Mesothelial cell of epicardium (in vitro differentiated cells): ENCODE measurements at regions not wholly inside any gene's neighbourhood (a gene's known extent, or its start where the extent isn't known, plus 50 kb on each side); places are given as distances from the start of the nearest gene placed in this dataset.
"Not testable (repeated sequence)": the region's sequence is repeated elsewhere in the genome, so short reads cannot be mapped to it uniquely, and the experiment has no call there.

Experiments
- DNase-seq, 2 experiments: peaks; one replicate each; pipeline ENCODE4 v3.0.0; 2021; ENCODE audit warnings: low spot score in 2 of 2; ENCODE audit not compliant: unreplicated experiment in 2 of 2
- H3K27ac Mint-ChIP-seq: 2 replicates; pipeline ENCODE4 v1.8.0; 2021; ENCODE audit warnings: mixed read lengths
- H3K27me3 Mint-ChIP-seq: 2 replicates; pipeline ENCODE4 v1.8.0; 2021; ENCODE audit warnings: low read depth, mixed read lengths
- H3K36me3 Mint-ChIP-seq: 2 replicates; pipeline ENCODE4 v1.8.0; 2021; ENCODE audit warnings: mixed read lengths
- H3K4me1 Mint-ChIP-seq: 2 replicates; pipeline ENCODE4 v1.8.0; 2021; ENCODE audit warnings: mixed read lengths
- H3K4me3 Mint-ChIP-seq: 2 replicates; pipeline ENCODE4 v1.8.0; 2021; ENCODE audit warnings: mild to moderate bottlenecking, moderate library complexity, mixed read lengths
- H3K9me3 Mint-ChIP-seq: 2 replicates; pipeline ENCODE4 v1.8.0; 2021; ENCODE audit warnings: mixed read lengths
- TF ChIP-seq, protein P1 (sequence below): fragments of 200-600 bp; sonication (generic); IDR thresholded peaks from one replicate; pipeline ENCODE4 v1.5.0; 2021; ENCODE audit warnings: antibody characterized with exemption; ENCODE audit not compliant: unreplicated experiment

GRCh38 chr21:15295875-15296274 is 231.1 kb upstream of the NRIP1 start:
- TF ChIP-seq, protein P1, sequence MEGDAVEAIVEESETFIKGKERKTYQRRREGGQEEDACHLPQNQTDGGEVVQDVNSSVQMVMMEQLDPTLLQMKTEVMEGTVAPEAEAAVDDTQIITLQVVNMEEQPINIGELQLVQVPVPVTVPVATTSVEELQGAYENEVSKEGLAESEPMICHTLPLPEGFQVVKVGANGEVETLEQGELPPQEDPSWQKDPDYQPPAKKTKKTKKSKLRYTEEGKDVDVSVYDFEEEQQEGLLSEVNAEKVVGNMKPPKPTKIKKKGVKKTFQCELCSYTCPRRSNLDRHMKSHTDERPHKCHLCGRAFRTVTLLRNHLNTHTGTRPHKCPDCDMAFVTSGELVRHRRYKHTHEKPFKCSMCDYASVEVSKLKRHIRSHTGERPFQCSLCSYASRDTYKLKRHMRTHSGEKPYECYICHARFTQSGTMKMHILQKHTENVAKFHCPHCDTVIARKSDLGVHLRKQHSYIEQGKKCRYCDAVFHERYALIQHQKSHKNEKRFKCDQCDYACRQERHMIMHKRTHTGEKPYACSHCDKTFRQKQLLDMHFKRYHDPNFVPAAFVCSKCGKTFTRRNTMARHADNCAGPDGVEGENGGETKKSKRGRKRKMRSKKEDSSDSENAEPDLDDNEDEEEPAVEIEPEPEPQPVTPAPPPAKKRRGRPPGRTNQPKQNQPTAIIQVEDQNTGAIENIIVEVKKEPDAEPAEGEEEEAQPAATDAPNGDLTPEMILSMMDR = no peak
- no peak overlapping the region for H3K4me3 Mint-ChIP-seq

DNA sequence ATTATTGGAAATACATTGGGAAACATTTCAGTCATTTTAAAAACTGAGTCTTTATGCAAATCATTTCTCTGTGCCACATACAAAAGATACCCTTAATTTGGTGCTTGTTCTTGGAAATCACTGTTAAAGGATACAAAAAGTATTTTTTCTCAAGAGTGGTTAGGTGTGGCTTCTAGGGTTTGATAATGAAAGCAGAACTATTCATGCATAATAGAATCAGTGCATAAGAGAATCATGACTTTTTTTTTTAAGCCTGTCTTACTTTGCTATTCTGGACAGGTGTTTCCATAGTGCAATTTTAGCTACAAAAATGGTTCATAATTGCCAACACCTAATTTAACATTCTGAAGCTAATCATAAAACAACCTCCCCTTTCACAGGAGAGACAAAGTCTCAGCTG is 233.0 kb upstream of the NRIP1 start:
- TF ChIP-seq, protein P1 = no peak
- peaks cover 15% of the 10 kb centered on the region for H3K9me3 Mint-ChIP-seq
- no peak overlapping the region for H3K4me3 Mint-ChIP-seq
- H3K36me3 Mint-ChIP-seq = peaks cover 3% of the 10 kb centered on the region
- H3K27me3 Mint-ChIP-seq = no peaks in the 10 kb centered on the region
- H3K27ac Mint-ChIP-seq = no peak overlapping the region
- no peak for DNase-seq
- H3K4me1 Mint-ChIP-seq = peaks cover 13% of the 10 kb centered on the region

More at GRCh38 chr21:15295875-15296274, 231.1 kb upstream of the NRIP1 start:
- no peak for DNase-seq
- H3K27ac Mint-ChIP-seq = no peak overlapping the region
- peaks cover 3% of the 10 kb centered on the region for H3K9me3 Mint-ChIP-seq
- H3K27me3 Mint-ChIP-seq = no peaks in the 10 kb centered on the region
- H3K4me1 Mint-ChIP-seq = peaks cover 32% of the 10 kb centered on the region
- no peaks in the 10 kb centered on the region for H3K36me3 Mint-ChIP-seq

DNA sequence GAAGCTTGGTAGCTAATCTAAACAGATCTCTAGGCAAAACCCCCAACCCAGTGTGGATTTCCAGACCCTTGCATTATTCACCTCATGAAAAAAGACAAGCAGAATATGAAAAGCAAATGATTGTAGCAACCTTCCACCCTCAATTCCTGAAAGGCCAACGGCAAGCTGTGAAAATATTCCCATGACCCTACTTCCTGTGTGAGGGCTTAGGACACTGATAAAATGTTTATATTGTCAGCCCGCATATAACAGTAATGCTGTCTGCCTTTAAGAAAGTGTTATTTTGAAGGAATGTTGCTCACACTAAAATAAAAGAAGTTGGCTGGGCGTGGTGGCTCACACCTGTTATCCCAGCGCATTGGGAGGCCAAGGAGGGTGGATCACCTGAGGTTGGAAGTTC is 233.5 kb upstream of the NRIP1 start:
- peaks cover 3% of the 10 kb centered on the region for H3K36me3 Mint-ChIP-seq
- H3K4me3 Mint-ChIP-seq = no peak overlapping the region
- peaks cover 8% of the 10 kb centered on the region for H3K4me1 Mint-ChIP-seq
- H3K27ac Mint-ChIP-seq = no peak overlapping the region
- peaks cover 15% of the 10 kb centered on the region for H3K9me3 Mint-ChIP-seq
- no peaks in the 10 kb centered on the region for H3K27me3 Mint-ChIP-seq
- TF ChIP-seq, protein P1 = no peak
- no peak for DNase-seq

DNA sequence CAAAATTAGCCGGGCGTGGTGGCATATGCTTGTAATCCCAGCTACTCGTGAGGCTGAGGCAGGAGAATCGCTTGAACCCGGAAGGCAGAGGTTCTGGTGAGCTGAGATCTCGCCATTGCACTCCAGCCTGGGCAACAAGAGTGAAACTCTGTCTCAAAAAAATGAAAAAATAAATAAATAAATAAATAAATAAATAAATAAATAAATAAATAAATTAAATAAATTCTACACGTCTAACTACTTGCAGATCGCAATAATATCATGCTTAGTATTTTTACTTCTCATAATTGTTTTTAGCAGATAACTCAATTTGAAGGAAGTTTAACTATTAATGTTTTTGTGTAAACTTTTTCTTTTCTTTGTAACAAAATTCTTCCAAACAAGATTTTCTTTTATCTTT is 234.0 kb upstream of the NRIP1 start:
- not testable (repeated sequence) for H3K27me3 Mint-ChIP-seq, H3K36me3 Mint-ChIP-seq, H3K4me1 Mint-ChIP-seq, H3K27ac Mint-ChIP-seq, DNase-seq, H3K4me3 Mint-ChIP-seq
- peaks cover 15% of the 10 kb centered on the region for H3K9me3 Mint-ChIP-seq

- Mint-ChIP-seq H3K36me3 (peaks cover 3% of the 10 kb centered on the region), H3K27ac (no peak overlapping the region), H3K9me3 (peaks cover 15% of the 10 kb centered on the region), H3K4me3 (no peak overlapping the region), H3K4me1 (peaks cover 5% of the 10 kb centered on the region), H3K27me3 (no peaks in the 10 kb centered on the region)
- TF ChIP-seq, protein P1 = no peak
- no peak for DNase-seq
Observed at GRCh38 chr21:15300131-15300530, 235.3 kb upstream of the NRIP1 start.

- no peaks in the 10 kb centered on the region for H3K27me3 Mint-ChIP-seq
- peaks cover 3% of the 10 kb centered on the region for H3K36me3 Mint-ChIP-seq
- TF ChIP-seq, protein P1 = no peak
- no peak overlapping the region for H3K4me3 Mint-ChIP-seq
- H3K9me3 Mint-ChIP-seq = peaks cover 21% of the 10 kb centered on the region
- peaks cover 5% of the 10 kb centered on the region for H3K4me1 Mint-ChIP-seq
- no peak for DNase-seq
- H3K27ac Mint-ChIP-seq = no peak overlapping the region
Observed at GRCh38 chr21:15301014-15301413, 236.2 kb upstream of the NRIP1 start.
